OCI-LY3 (cell line): ENCODE measurements at regions not wholly inside any gene's neighbourhood (a gene's known extent, or its start where the extent isn't known, plus 50 kb on each side); places are given as distances from the start of the nearest gene placed in this dataset.

Experiments used
- H2AFZ ChIP-seq: fragments of 200-600, 300-600 bp; shearing (Covaris generic); 2 replicates; pipeline ENCODE4 v1.6.0; 2014; ENCODE audit warnings: antibody characterized with exemption, low read depth, low read length
- H3K27ac ChIP-seq: fragments of 200-600, 300-600 bp; sonication (generic); 2 replicates; pipeline ENCODE4 v1.5.1; 2014; ENCODE audit warnings: mild to moderate bottlenecking, low read length, moderate library complexity, mixed read lengths
- H3K27me3 ChIP-seq: fragments of 200-600, 300-600 bp; sonication (generic); 2 replicates; pipeline ENCODE4 v1.6.1; 2014; ENCODE audit warnings: low read depth, low read length, mixed read lengths
- H3K36me3 ChIP-seq: fragments of 200-600, 300-600 bp; sonication (generic); replicated peaks from 2 replicates; pipeline ENCODE3; 2014; ENCODE audit warnings: low read depth, low read length, mixed read lengths
- H3K4me1 ChIP-seq: fragments of 300-600, 200-600 bp; sonication (generic); 2 replicates; pipeline ENCODE4 v1.6.1; 2014; ENCODE audit warnings: low read length, mixed read lengths
- H3K4me2 ChIP-seq: fragments of 200-600, 300-600 bp; sonication (generic); 2 replicates; pipeline ENCODE4 v1.6.1; 2014; ENCODE audit warnings: low read length, mixed read lengths
- H3K4me3 ChIP-seq: fragments of 300-600, 200-600 bp; sonication (generic); 2 replicates; pipeline ENCODE4 v1.5.1; 2014; ENCODE audit warnings: antibody characterized with exemption, mild to moderate bottlenecking, low read length, moderate library complexity
- H3K79me2 ChIP-seq: fragments of 300-600, 200-600 bp; shearing (Covaris generic); 2 replicates; pipeline ENCODE4 v1.6.1; 2014; ENCODE audit warnings: mild to moderate bottlenecking, low read length, mixed read lengths
- H3K9ac ChIP-seq: fragments of 300-600, 200-600 bp; shearing (Covaris generic); 2 replicates; pipeline ENCODE4 v1.6.0; 2014; ENCODE audit warnings: mild to moderate bottlenecking, low read length, moderate library complexity
- H3K9me3 ChIP-seq: fragments of 200-600, 300-600 bp; shearing (Covaris generic); 2 replicates; pipeline ENCODE4 v1.6.1; 2014; ENCODE audit warnings: low read length, mixed read lengths; ENCODE audit not compliant: insufficient read depth
- H4K20me1 ChIP-seq: fragments of 200-600, 300-600 bp; sonication (generic); 2 replicates; pipeline ENCODE4 v1.6.1; 2016; ENCODE audit warnings: low read length, mixed read lengths; ENCODE audit not compliant: insufficient read depth
- CTCF ChIP-seq: fragments of 200-600, 300-600 bp; sonication (generic); IDR thresholded peaks from 2 replicates; pipeline ENCODE4 v1.5.1; 2014; ENCODE audit warnings: antibody characterized with exemption, low read length, low read depth
- EZH2phosphoT487 ChIP-seq: fragments of 200-600 bp; shearing (Covaris generic); IDR thresholded peaks from 2 replicates; pipeline ENCODE4 v1.6.1; 2018; ENCODE audit warnings: antibody characterized with exemption, mixed run types, low read depth

- Histone ChIP-seq H3K36me3 (no peaks in the 10 kb centered on the region), H3K9me3 (no peaks in the 10 kb centered on the region), H2AFZ (no peak overlapping the region), H3K79me2 (no peaks in the 10 kb centered on the region), H4K20me1 (no peaks in the 10 kb centered on the region), H3K27me3 (no peaks in the 10 kb centered on the region), H3K9ac (no peak overlapping the region), H3K4me3 (no peak overlapping the region), H3K4me1 (no peaks in the 10 kb centered on the region), H3K27ac (no peak overlapping the region), H3K4me2 (no peak overlapping the region)
- TF ChIP-seq CTCF (no peak), EZH2phosphoT487 (no peak)
These were observed 940.2 kb upstream of the ZEB2 start for GRCh38 chr2:145460112-145460511.

- Histone ChIP-seq H3K4me3 (no peak overlapping the region), H4K20me1 (no peaks in the 10 kb centered on the region), H3K79me2 (no peaks in the 10 kb centered on the region), H3K36me3 (no peaks in the 10 kb centered on the region), H3K27me3 (no peaks in the 10 kb centered on the region), H3K4me2 (no peak overlapping the region), H2AFZ (no peak overlapping the region), H3K9me3 (no peaks in the 10 kb centered on the region), H3K27ac (no peak overlapping the region), H3K4me1 (no peaks in the 10 kb centered on the region), H3K9ac (no peak overlapping the region)
- TF ChIP-seq EZH2phosphoT487 (no peak), CTCF (no peak)
These were observed 911.4 kb upstream of the ZEB2 start for GRCh38 chr2:145431181-145431951.

- H2AFZ ChIP-seq: no peak overlapping the region
- H3K9ac ChIP-seq: no peak overlapping the region
- H3K4me1 ChIP-seq: no peaks in the 10 kb centered on the region
- no peak overlapping the region for H3K27ac ChIP-seq
- H3K79me2 ChIP-seq: no peaks in the 10 kb centered on the region
- no peak for TF ChIP-seq CTCF
- TF ChIP-seq EZH2phosphoT487: no peak
- no peak overlapping the region for H3K4me2 ChIP-seq
- no peak overlapping the region for H3K4me3 ChIP-seq
- no peaks in the 10 kb centered on the region for H4K20me1 ChIP-seq
- H3K9me3 ChIP-seq: peaks cover 17% of the 10 kb centered on the region; the same call in 1 of the 2 replicates
- peaks cover 9% of the 10 kb centered on the region for H3K36me3 ChIP-seq
- no peaks in the 10 kb centered on the region for H3K27me3 ChIP-seq
These were observed 903.9 kb upstream of the ZEB2 start for GRCh38 chr2:145423809-145424208.

GRCh38 chr2:145422576-145422975 lies 902.7 kb upstream of the ZEB2 start:
- Histone ChIP-seq H3K36me3 (peaks cover 9% of the 10 kb centered on the region), H3K4me2 (no peak overlapping the region), H3K9me3 (peaks cover 17% of the 10 kb centered on the region; the same call in 1 of the 2 replicates), H4K20me1 (no peaks in the 10 kb centered on the region), H3K4me3 (no peak overlapping the region), H3K4me1 (no peaks in the 10 kb centered on the region), H3K27me3 (no peaks in the 10 kb centered on the region), H3K9ac (no peak overlapping the region), H3K79me2 (no peaks in the 10 kb centered on the region), H2AFZ (no peak overlapping the region), H3K27ac (no peak overlapping the region)
- TF ChIP-seq CTCF: no peak
